Vagina (tissue), 2 donors: ENCODE measurements at regions not wholly inside any gene's neighbourhood (a gene's known extent, or its start where the extent isn't known, plus 50 kb on each side); places are given as distances from the start of the nearest gene placed in this dataset.

Experiments
- CTCF ChIP-seq, 3 experiments: fragments of 450-650 bp in 2 of 3; fragments of 200-600 bp in 1 of 3; sonication (generic) in 1 of 3; IDR thresholded peaks; one replicate each; pipeline ENCODE4 v1.5.1; 2017 to 2019; ENCODE audit warnings: antibody characterized with exemption in 3 of 3, mild to moderate bottlenecking in 2 of 3, moderate library complexity in 2 of 3
- POLR2A ChIP-seq, 2 donors: fragments of 450-650 bp; IDR thresholded peaks; one replicate each; pipeline ENCODE4 v1.6.1; 2017; ENCODE audit warnings: antibody characterized with exemption in 2 of 2, mild to moderate bottlenecking in 2 of 2, moderate library complexity in 2 of 2
- POLR2AphosphoS5 ChIP-seq, 2 donors: sonication (generic); formaldehyde crosslinking; IDR thresholded peaks; one replicate each; pipeline ENCODE4 v1.9.0; 2017; ENCODE audit warnings: antibody characterized with exemption in 2 of 2, mild to moderate bottlenecking in 2 of 2, low read depth in 1 of 2; ENCODE audit not compliant: insufficient read depth in 1 of 2

GRCh38 chr5:152466085-152466745, 61.1 kb upstream of the NMUR2 start:
- TF ChIP-seq POLR2A (IDR thresholded peaks at IDR 0.05), result no peak
- no peak for TF ChIP-seq CTCF (IDR thresholded peaks at IDR 0.05)
- TF ChIP-seq POLR2AphosphoS5 (IDR thresholded peaks at IDR 0.05; ENCODE audit: insufficient read depth in 1 of 2, low read depth in 1 of 2), result no peak
